ENCODE measurements at regions not wholly inside any gene's neighbourhood (a gene's known extent, or its start where the extent isn't known, plus 50 kb on each side); places are given as distances from the start of the nearest gene placed in this dataset.

GRCh38 chr3:59185591-59186369, 136.0 kb upstream of the CFAP20DC start:
- H3K9me3 ChIP-seq (ENCODE audit: low read depth, low read length, poor library complexity, severe bottlenecking), result no peaks in the 10 kb centered on the region
- H3K4me3 ChIP-seq (ENCODE audit: low read depth, low read length, poor library complexity, severe bottlenecking), result no peak overlapping the region
- H3K4me1 ChIP-seq (ENCODE audit: insufficient read depth, low read length, poor library complexity, severe bottlenecking), result no peaks in the 10 kb centered on the region
- no peaks in the 10 kb centered on the region for H3K36me3 ChIP-seq (ENCODE audit: insufficient read depth, low read length, poor library complexity, severe bottlenecking)
- H3K27me3 ChIP-seq (replicated peaks; ENCODE audit: insufficient read depth, low read depth, low read length, poor library complexity), result no peaks in the 10 kb centered on the region
- ChIA-PET CTCF (no interaction called here), POLR2A (ENCODE audit: low non-redundant PET) (no interaction called here)
- BruUV-seq (replicated peaks), result no TSS peak
- no peak for TF ChIP-seq CTCF (conservative IDR thresholded peaks at IDR 0.05; ENCODE audit: low read depth, low read length)
- TF ChIP-seq EZH2 (IDR thresholded peaks at IDR 0.05; ENCODE audit: borderline replicate concordance, low read depth, low read length, poor library complexity, severe bottlenecking), result no peak
- intact Hi-C loops (cut with micrococcal nuclease; ENCODE audit: unreplicated experiment), result no loop called here
- DNase-seq (ENCODE audit: low spot score), result no peak
- no peak overlapping the region for H3K27ac ChIP-seq (ENCODE audit: low read depth, low read length, poor library complexity, severe bottlenecking)

- Histone ChIP-seq H3K27ac (ENCODE audit: low read depth, low read length, poor library complexity, severe bottlenecking) (no peak overlapping the region), H3K4me3 (ENCODE audit: low read depth, low read length, poor library complexity, severe bottlenecking) (no peak overlapping the region), H3K4me1 (ENCODE audit: insufficient read depth, low read length, poor library complexity, severe bottlenecking) (no peaks in the 10 kb centered on the region), H3K36me3 (ENCODE audit: insufficient read depth, low read length, poor library complexity, severe bottlenecking) (no peaks in the 10 kb centered on the region), H3K9me3 (ENCODE audit: low read depth, low read length, poor library complexity, severe bottlenecking) (no peaks in the 10 kb centered on the region), H3K27me3 (replicated peaks; ENCODE audit: insufficient read depth, low read depth, low read length, poor library complexity) (no peaks in the 10 kb centered on the region)
- ChIA-PET POLR2A (ENCODE audit: low non-redundant PET) (no interaction called here), CTCF (no interaction called here)
- TF ChIP-seq CTCF (conservative IDR thresholded peaks at IDR 0.05; ENCODE audit: low read depth, low read length) (no peak), EZH2 (IDR thresholded peaks at IDR 0.05; ENCODE audit: borderline replicate concordance, low read depth, low read length, poor library complexity, severe bottlenecking) (no peak)
- intact Hi-C loops (cut with micrococcal nuclease; ENCODE audit: unreplicated experiment), result no loop called here
- DNase-seq (ENCODE audit: low spot score), result no peak
- BruUV-seq (replicated peaks), result no TSS peak
Observed at GRCh38 chr3:59180006-59180405, 130.2 kb upstream of the CFAP20DC start.

- H3K27me3 ChIP-seq (replicated peaks; ENCODE audit: insufficient read depth, low read depth, low read length, poor library complexity), result no peaks in the 10 kb centered on the region
- H3K9me3 ChIP-seq (ENCODE audit: low read depth, low read length, poor library complexity, severe bottlenecking), result no peaks in the 10 kb centered on the region
- no peak overlapping the region for H3K27ac ChIP-seq (ENCODE audit: low read depth, low read length, poor library complexity, severe bottlenecking)
- no peaks in the 10 kb centered on the region for H3K4me1 ChIP-seq (ENCODE audit: insufficient read depth, low read length, poor library complexity, severe bottlenecking)
- BruUV-seq (replicated peaks), result no TSS peak
- POLR2A ChIA-PET (ENCODE audit: low non-redundant PET), result no interaction called here
- H3K4me3 ChIP-seq (ENCODE audit: low read depth, low read length, poor library complexity, severe bottlenecking), result no peak overlapping the region
- no peak for TF ChIP-seq EZH2 (IDR thresholded peaks at IDR 0.05; ENCODE audit: borderline replicate concordance, low read depth, low read length, poor library complexity, severe bottlenecking)
- no peak for TF ChIP-seq CTCF (conservative IDR thresholded peaks at IDR 0.05; ENCODE audit: low read depth, low read length)
- CTCF ChIA-PET, result no interaction called here
- no peak for DNase-seq (ENCODE audit: low spot score)
- intact Hi-C loops (cut with micrococcal nuclease; ENCODE audit: unreplicated experiment), result no loop called here
- no peaks in the 10 kb centered on the region for H3K36me3 ChIP-seq (ENCODE audit: insufficient read depth, low read length, poor library complexity, severe bottlenecking)
Observed at GRCh38 chr3:59178698-59179097, 128.9 kb upstream of the CFAP20DC start.
